DND-41 (cell line): ENCODE measurements at regions not wholly inside any gene's neighbourhood (a gene's known extent, or its start where the extent isn't known, plus 50 kb on each side); places are given as distances from the start of the nearest gene placed in this dataset.

ENCODE experiments used
- EZH2 ChIP-seq: IDR thresholded peaks from 3 replicates; pipeline ENCODE4 v1.6.1; 2012; ENCODE audit warnings: borderline replicate concordance, low read depth, mild to moderate bottlenecking, moderate library complexity, low read length, inconsistent platforms; ENCODE audit not compliant: severe bottlenecking
- TF ChIP-seq, protein P1 (sequence below): IDR thresholded peaks from 2 replicates; pipeline ENCODE4 v1.5.1; 2012; ENCODE audit warnings: borderline replicate concordance, low read length, moderate library complexity, mild to moderate bottlenecking; ENCODE audit not compliant: poor library complexity, severe bottlenecking; ENCODE audit errors: extremely low read depth

DNA sequence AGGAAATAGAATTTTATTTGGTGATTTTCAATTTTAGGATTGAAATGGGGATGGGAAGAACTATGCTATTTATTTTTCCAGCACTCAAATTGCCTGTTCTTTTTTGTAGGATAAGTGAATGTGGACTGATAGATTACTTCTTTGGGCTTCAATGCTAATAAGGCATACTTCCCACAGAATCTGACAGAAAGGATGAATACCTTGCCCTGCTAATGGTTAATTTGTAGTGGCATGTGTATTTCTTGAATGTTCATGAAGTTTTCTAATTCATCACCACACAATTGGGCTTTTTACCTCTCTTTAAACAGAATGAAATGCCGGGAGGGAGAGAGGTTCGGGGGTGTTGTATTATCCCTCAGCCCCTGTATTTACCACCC is 369.1 kb upstream of the ADGRL2 start:
- TF ChIP-seq, protein P1, sequence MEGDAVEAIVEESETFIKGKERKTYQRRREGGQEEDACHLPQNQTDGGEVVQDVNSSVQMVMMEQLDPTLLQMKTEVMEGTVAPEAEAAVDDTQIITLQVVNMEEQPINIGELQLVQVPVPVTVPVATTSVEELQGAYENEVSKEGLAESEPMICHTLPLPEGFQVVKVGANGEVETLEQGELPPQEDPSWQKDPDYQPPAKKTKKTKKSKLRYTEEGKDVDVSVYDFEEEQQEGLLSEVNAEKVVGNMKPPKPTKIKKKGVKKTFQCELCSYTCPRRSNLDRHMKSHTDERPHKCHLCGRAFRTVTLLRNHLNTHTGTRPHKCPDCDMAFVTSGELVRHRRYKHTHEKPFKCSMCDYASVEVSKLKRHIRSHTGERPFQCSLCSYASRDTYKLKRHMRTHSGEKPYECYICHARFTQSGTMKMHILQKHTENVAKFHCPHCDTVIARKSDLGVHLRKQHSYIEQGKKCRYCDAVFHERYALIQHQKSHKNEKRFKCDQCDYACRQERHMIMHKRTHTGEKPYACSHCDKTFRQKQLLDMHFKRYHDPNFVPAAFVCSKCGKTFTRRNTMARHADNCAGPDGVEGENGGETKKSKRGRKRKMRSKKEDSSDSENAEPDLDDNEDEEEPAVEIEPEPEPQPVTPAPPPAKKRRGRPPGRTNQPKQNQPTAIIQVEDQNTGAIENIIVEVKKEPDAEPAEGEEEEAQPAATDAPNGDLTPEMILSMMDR, result no peak
- no peak for TF ChIP-seq EZH2
